ENCODE measurements at regions not wholly inside any gene's neighbourhood (a gene's known extent, or its start where the extent isn't known, plus 50 kb on each side); places are given as distances from the start of the nearest gene placed in this dataset.
A peak's percentile ranks its signal among the peaks of the same experiment; 100 is the strongest.

GRCh38 chr4:180850318-180850940 is 1392.8 kb upstream of the TENM3 start:
- ATAC-seq (ENCODE audit: insufficient read depth, low FRiP score) = no peak
- WGBS, 2 donors = 88 to 93% methylated on average over 4 of the region's 4 CpGs

GRCh38 chr4:180852738-180853137 is 1390.5 kb upstream of the TENM3 start:
- Histone ChIP-seq H3K27me3 (ENCODE audit: control insufficient read depth in 3 of 3, insufficient read depth in 3 of 3, low read length in 2 of 3) (no peaks in the 10 kb centered on the region), H3K4me1 (ENCODE audit: control insufficient read depth in 5 of 5, insufficient read depth in 5 of 5, low read length in 5 of 5) (no peaks in the 10 kb centered on the region), H3K9ac (ENCODE audit: insufficient read depth in 1 of 2, low read length in 2 of 2) (no peak overlapping the region), H3K9me3 (ENCODE audit: control insufficient read depth in 4 of 4, insufficient read depth in 3 of 4, low read length in 3 of 4) (no peaks in the 10 kb centered on the region), H3K36me3 (ENCODE audit: control insufficient read depth in 4 of 4, insufficient read depth in 4 of 4, low read length in 4 of 4) (no peaks in the 10 kb centered on the region), H3K27ac (ENCODE audit: low read depth in 1 of 2, low read length in 1 of 2) (no peak overlapping the region), H3K4me3 (no peak overlapping the region)
- ATAC-seq (ENCODE audit: insufficient read depth, low FRiP score) (no peak), DNase-seq (peak in 1 of 3 donors; percentile 2)
- no peak for TF ChIP-seq CTCF (IDR thresholded peaks at IDR 0.05; ENCODE audit: control extremely low read depth, extremely low read depth)
- WGBS, 2 donors = 64 to 69% methylated on average over 6 of the region's 6 CpGs

More at GRCh38 chr4:180850318-180850940, 1392.8 kb upstream of the TENM3 start:
- no peaks in the 10 kb centered on the region for H3K4me1 ChIP-seq (ENCODE audit: control insufficient read depth in 5 of 5, insufficient read depth in 5 of 5, low read length in 5 of 5)
- H3K27me3 ChIP-seq (ENCODE audit: control insufficient read depth in 3 of 3, insufficient read depth in 3 of 3, low read length in 2 of 3) = no peaks in the 10 kb centered on the region
- no peak for DNase-seq
- no peak overlapping the region for H3K4me3 ChIP-seq
- TF ChIP-seq CTCF (IDR thresholded peaks at IDR 0.05; ENCODE audit: control extremely low read depth, extremely low read depth) = no peak
- H3K9ac ChIP-seq (ENCODE audit: insufficient read depth in 1 of 2, low read length in 2 of 2) = no peak overlapping the region
- no peak overlapping the region for H3K27ac ChIP-seq (ENCODE audit: low read depth in 1 of 2, low read length in 1 of 2)
- no peaks in the 10 kb centered on the region for H3K9me3 ChIP-seq (ENCODE audit: control insufficient read depth in 4 of 4, insufficient read depth in 3 of 4, low read length in 3 of 4)
- no peaks in the 10 kb centered on the region for H3K36me3 ChIP-seq (ENCODE audit: control insufficient read depth in 4 of 4, insufficient read depth in 4 of 4, low read length in 4 of 4)

- no peaks in the 10 kb centered on the region for H3K27me3 ChIP-seq (ENCODE audit: control insufficient read depth in 3 of 3, insufficient read depth in 3 of 3, low read length in 2 of 3)
- no peak for TF ChIP-seq CTCF (IDR thresholded peaks at IDR 0.05; ENCODE audit: control extremely low read depth, extremely low read depth)
- H3K36me3 ChIP-seq (ENCODE audit: control insufficient read depth in 4 of 4, insufficient read depth in 4 of 4, low read length in 4 of 4) = no peaks in the 10 kb centered on the region
- DNase-seq = no peak
- no peak for ATAC-seq (ENCODE audit: insufficient read depth, low FRiP score)
- H3K27ac ChIP-seq (ENCODE audit: low read depth in 1 of 2, low read length in 1 of 2) = no peak overlapping the region
- H3K9ac ChIP-seq (ENCODE audit: insufficient read depth in 1 of 2, low read length in 2 of 2) = no peak overlapping the region
- H3K4me3 ChIP-seq = no peak overlapping the region
- no peaks in the 10 kb centered on the region for H3K9me3 ChIP-seq (ENCODE audit: control insufficient read depth in 4 of 4, insufficient read depth in 3 of 4, low read length in 3 of 4)
- 76 to 90% methylated on average over 2 of the region's 2 CpGs for WGBS, 2 donors
- H3K4me1 ChIP-seq (ENCODE audit: control insufficient read depth in 5 of 5, insufficient read depth in 5 of 5, low read length in 5 of 5) = no peaks in the 10 kb centered on the region
These were observed 1388.0 kb upstream of the TENM3 start for GRCh38 chr4:180855184-180855583.
